PC-9 (cell line): ENCODE measurements at regions not wholly inside any gene's neighbourhood (a gene's known extent, or its start where the extent isn't known, plus 50 kb on each side); places are given as distances from the start of the nearest gene placed in this dataset.

Experiments
- EZH2 ChIP-seq: fragments of 200-600 bp; sonication (generic); IDR thresholded peaks from 2 replicates; pipeline ENCODE4 v1.8.0; 2017; ENCODE audit warnings: antibody characterized with exemption, low read depth
- TF ChIP-seq, protein P1 (sequence below): fragments of 200-600 bp; sonication (generic); conservative IDR thresholded peaks from 2 replicates; pipeline ENCODE4 v1.6.1; 2017; ENCODE audit warnings: mixed run types, antibody characterized with exemption, mild to moderate bottlenecking, moderate library complexity

DNA sequence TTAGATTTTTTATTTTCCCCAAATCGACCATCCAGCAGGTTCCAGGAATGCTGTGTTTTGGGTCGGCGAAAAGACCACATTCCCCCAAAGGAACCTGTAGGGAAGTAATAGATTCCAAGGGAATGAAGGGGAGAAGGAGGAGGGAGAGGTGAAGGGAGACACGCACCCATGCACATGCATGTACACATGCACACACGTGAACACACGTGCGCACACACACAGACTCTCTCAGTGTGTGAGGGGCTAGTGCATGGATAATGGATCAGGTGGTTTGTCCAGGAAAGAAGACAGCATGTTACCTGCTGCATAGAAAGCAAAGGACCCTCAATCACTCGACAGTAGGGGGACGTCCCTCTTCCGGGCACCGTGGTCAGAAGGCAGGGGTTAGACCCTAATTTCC is 52.4 kb upstream of the PDE10A start:
- TF ChIP-seq, protein P1, sequence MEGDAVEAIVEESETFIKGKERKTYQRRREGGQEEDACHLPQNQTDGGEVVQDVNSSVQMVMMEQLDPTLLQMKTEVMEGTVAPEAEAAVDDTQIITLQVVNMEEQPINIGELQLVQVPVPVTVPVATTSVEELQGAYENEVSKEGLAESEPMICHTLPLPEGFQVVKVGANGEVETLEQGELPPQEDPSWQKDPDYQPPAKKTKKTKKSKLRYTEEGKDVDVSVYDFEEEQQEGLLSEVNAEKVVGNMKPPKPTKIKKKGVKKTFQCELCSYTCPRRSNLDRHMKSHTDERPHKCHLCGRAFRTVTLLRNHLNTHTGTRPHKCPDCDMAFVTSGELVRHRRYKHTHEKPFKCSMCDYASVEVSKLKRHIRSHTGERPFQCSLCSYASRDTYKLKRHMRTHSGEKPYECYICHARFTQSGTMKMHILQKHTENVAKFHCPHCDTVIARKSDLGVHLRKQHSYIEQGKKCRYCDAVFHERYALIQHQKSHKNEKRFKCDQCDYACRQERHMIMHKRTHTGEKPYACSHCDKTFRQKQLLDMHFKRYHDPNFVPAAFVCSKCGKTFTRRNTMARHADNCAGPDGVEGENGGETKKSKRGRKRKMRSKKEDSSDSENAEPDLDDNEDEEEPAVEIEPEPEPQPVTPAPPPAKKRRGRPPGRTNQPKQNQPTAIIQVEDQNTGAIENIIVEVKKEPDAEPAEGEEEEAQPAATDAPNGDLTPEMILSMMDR: no peak
- no peak for TF ChIP-seq EZH2
